ENCODE measurements at regions not wholly inside any gene's neighbourhood (a gene's known extent, or its start where the extent isn't known, plus 50 kb on each side); places are given as distances from the start of the nearest gene placed in this dataset.

- TF ChIP-seq CTCF (IDR thresholded peaks at IDR 0.05) (no peak), POLR2A (IDR thresholded peaks at IDR 0.05) (no peak), POLR2AphosphoS5 (IDR thresholded peaks at IDR 0.05) (no peak), EP300 (IDR thresholded peaks at IDR 0.05; ENCODE audit: low read depth) (no peak)
Observed at GRCh38 chr5:3268760-3269330, 326.8 kb upstream of the IRX1 start.

Measured in transverse colon (tissue), 4 donors.